Mucosa of descending colon (tissue), 3 donors: ENCODE measurements at regions not wholly inside any gene's neighbourhood (a gene's known extent, or its start where the extent isn't known, plus 50 kb on each side); places are given as distances from the start of the nearest gene placed in this dataset.
A peak's percentile ranks its signal among the peaks of the same experiment; 100 is the strongest.

Experiments
- ATAC-seq: fragments of 200-7000 bp; cut with Tn5 transposase; one replicate; pipeline ENCODE4 v1.9.1; 2020; ENCODE audit warnings: mild to moderate bottlenecking, moderate library complexity
- DNase-seq, 3 donors: peaks; one replicate each; pipeline ENCODE4 v3.0.0-alpha.2; 2020
- H3K36me3 ChIP-seq: fragments of 200-600 bp; one replicate; pipeline ENCODE4 v1.8.0; 2021; ENCODE audit warnings: low read depth, mild to moderate bottlenecking
- H3K4me1 ChIP-seq: fragments of 200-600 bp; one replicate; pipeline ENCODE4 v1.8.0; 2021; ENCODE audit warnings: low read depth, mild to moderate bottlenecking
- H3K4me3 ChIP-seq: fragments of 200-600 bp; one replicate; pipeline ENCODE4 v1.8.0; 2021; ENCODE audit warnings: mild to moderate bottlenecking
- H3K9me3 ChIP-seq: fragments of 200-600 bp; one replicate; pipeline ENCODE4 v1.8.0; 2021; ENCODE audit warnings: mild to moderate bottlenecking
- CTCF ChIP-seq: fragments of 200-600 bp; IDR thresholded peaks from one replicate; pipeline ENCODE4 v1.8.0; 2022; ENCODE audit warnings: antibody characterized with exemption, mild to moderate bottlenecking
- intact Hi-C, 2 donors: fragments of 100-400 bp; cut with DNase I in 1 of 2; cut with micrococcal nuclease in 1 of 2; formaldehyde crosslinking; loops; one replicate each; pipeline versions ENCODE4 v1.11.0 to v1.11.1; 2022; cut with DNase I, micrococcal nuclease
- donor health status: DM: no; HTN: no; CAD: no; lungs with moderate emphysema.
- donor health status: DM: no; HTN: no; CAD: no.
- donor health status: DM: no; HTN: yes; CAD: no.

DNA sequence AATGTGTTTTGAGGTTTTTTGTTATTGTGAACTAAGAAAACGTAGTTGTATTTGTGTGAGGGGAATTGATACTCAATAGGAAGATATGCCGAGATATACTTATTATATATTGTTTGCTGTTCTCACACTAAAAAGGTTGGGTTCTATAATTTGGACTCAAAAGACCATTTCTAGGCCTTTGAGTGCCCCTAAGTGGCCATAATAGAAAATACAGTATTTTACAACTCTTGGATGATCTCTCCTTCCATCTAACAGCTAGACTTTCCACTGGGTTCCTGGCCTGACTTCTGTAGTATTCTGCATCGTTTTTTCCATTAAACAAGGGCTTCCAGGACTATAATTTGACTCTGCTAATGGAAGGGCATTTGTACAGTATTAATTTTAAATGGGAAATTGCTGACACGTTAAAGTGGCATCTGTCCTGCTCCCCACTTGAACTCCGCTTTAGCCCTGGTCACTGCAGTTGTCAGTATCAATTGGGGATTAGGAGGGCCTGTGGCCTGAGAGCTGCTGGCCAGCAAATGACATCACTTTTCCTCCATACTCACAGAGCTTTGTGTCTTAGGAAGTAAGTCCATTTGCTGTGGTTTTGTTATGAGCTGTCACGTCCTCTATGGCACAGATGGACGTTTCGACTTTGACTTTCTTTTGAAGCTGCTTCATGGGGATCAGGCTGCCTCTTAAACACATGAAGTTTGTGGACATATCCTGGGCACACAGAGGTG lies 176.9 kb downstream of the SLIT2 start:
- ATAC-seq (no peak), DNase-seq (no peak)
- intact Hi-C loops: loop anchor here in 1 of 2 donors (10.0 kb wide), 1 partner anchor 106 kb away; no protein-coding TSS in a partner anchor
- Histone ChIP-seq H3K4me3 (no peak overlapping the region), H3K36me3 (no peaks in the 10 kb centered on the region), H3K4me1 (peaks cover 6% of the 10 kb centered on the region), H3K9me3 (no peaks in the 10 kb centered on the region)
- TF ChIP-seq CTCF: no peak

DNA sequence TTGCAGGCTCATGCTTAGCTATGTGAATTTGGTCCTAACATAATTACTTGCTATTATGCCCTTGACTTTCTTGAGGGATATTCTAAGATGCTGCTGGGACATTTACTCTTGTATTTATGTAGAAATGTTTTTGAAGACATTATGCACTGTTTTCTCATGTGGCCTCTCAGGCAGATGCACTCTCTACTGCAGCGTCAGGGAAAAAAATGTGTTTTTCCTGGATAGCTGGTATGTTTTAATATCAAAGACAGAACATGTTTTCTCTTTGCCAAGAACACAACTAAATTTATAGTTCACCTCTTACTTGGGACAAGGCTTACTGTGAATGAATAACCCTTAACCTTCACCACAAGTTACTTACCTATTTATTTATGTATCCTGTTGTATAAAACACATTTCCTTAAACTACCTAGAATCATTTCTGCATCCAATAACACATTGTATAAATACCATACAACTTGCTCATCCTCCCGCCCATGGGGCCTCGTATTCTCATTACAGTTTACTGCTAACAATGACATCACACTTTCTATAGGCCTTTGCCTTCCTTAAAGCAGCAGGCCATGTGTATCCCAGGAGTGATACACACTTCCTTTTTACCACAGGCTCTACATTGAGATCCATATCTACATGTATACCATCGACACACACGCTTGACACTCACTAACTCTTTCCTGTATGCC lies 178.7 kb downstream of the SLIT2 start:
- no peak for TF ChIP-seq CTCF
- intact Hi-C loops: no loop called here
- peaks cover 6% of the 10 kb centered on the region for H3K4me1 ChIP-seq
- H3K36me3 ChIP-seq: no peaks in the 10 kb centered on the region
- no peaks in the 10 kb centered on the region for H3K9me3 ChIP-seq
- DNase-seq: no peak
- H3K4me3 ChIP-seq: no peak overlapping the region
- ATAC-seq: peak; percentile 68

DNA sequence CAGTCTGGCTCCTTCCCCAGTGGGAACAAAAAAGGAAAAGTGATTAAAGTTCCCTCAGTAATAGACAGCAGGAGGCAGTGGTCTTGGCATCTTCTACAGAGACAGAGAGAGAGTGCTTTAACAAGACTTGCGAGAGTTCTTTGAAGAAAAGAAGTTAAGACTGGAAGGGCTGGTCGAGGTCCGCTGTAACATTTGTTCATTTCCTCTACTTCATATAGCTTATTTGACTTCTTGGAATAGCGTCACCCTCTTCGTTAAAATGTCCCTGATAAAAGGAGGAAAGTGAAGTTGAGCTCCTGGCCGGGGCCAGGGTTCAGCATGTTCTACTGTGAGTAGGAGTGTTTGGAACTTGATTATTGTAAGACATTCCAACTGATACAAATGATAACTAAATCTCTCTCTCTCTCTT lies 179.8 kb downstream of the SLIT2 start:
- H3K9me3 ChIP-seq: no peaks in the 10 kb centered on the region
- peaks cover 6% of the 10 kb centered on the region for H3K4me1 ChIP-seq
- no peaks in the 10 kb centered on the region for H3K36me3 ChIP-seq
- H3K4me3 ChIP-seq: no peak overlapping the region
- no peak for TF ChIP-seq CTCF
- DNase-seq: no peak
- ATAC-seq: no peak
- intact Hi-C loops: no loop called here

DNA sequence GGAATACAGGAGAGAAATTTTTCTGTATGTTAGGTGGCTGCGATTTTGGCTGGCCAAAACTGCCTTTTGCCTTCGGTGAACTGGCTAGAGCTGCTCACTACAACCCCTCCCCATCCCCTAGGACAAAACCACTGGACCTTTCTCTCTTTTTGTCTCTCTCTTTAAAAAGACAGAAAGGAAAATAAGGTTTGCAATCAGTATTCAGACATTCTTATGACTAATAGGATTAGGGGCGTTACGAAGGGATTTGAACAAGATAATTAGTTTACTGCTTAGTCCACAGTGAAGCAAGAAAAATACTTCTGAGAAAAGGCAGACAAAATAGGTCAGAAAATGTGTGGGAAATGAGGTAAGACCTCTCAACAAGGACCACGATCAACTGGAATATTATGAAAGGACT lies 180.4 kb downstream of the SLIT2 start:
- Histone ChIP-seq H3K9me3 (no peaks in the 10 kb centered on the region), H3K4me1 (peaks cover 6% of the 10 kb centered on the region), H3K4me3 (no peak overlapping the region), H3K36me3 (no peaks in the 10 kb centered on the region)
- DNase-seq (no peak), ATAC-seq (no peak)
- TF ChIP-seq CTCF: no peak
- intact Hi-C loops: no loop called here

- DNase-seq (peak in 1 of 3 donors; percentile 19), ATAC-seq (peak; percentile 87)
- Histone ChIP-seq H3K9me3 (no peaks in the 10 kb centered on the region), H3K36me3 (no peaks in the 10 kb centered on the region), H3K4me1 (peaks cover 6% of the 10 kb centered on the region), H3K4me3 (no peak overlapping the region)
- no peak for TF ChIP-seq CTCF
- intact Hi-C loops: no loop called here
These were observed 181.5 kb downstream of the SLIT2 start for GRCh38 chr4:20433097-20433705.
